GM23248 (cell line): ENCODE measurements at regions not wholly inside any gene's neighbourhood (a gene's known extent, or its start where the extent isn't known, plus 50 kb on each side); places are given as distances from the start of the nearest gene placed in this dataset.

Experiments
- DNase-seq: peaks from one replicate; pipeline ENCODE4 v3.0.0-alpha.2; 2015
- H2AFZ ChIP-seq: fragments of 200-600 bp; sonication (generic); 2 replicates; pipeline ENCODE4 v1.6.1; 2016; ENCODE audit warnings: antibody characterized with exemption
- H3F3A ChIP-seq: fragments of 200-600 bp; sonication (generic); 2 replicates; pipeline ENCODE4 v1.6.1; 2016; ENCODE audit warnings: mild to moderate bottlenecking, antibody characterized with exemption, mixed run types; ENCODE audit not compliant: insufficient read depth
- H3K27ac ChIP-seq: fragments of 200-600 bp; sonication (generic); 2 replicates; pipeline ENCODE4 v1.5.1; 2016; ENCODE audit warnings: mild to moderate bottlenecking
- H3K27me3 ChIP-seq: fragments of 200-600 bp; sonication (generic); replicated peaks from 2 replicates; pipeline ENCODE4 v1.6.1; 2016; ENCODE audit warnings: mild to moderate bottlenecking; ENCODE audit not compliant: insufficient read depth
- H3K36me3 ChIP-seq: fragments of 200-600 bp; sonication (generic); 2 replicates; pipeline ENCODE4 v1.6.1; 2016; ENCODE audit warnings: low read depth, mild to moderate bottlenecking
- H3K4me1 ChIP-seq: fragments of 200-600 bp; sonication (generic); 2 replicates; pipeline ENCODE4 v1.6.1; 2016; ENCODE audit warnings: mild to moderate bottlenecking; ENCODE audit not compliant: insufficient read depth
- H3K4me2 ChIP-seq: fragments of 200-600 bp; sonication (generic); one replicate; pipeline ENCODE4 v1.6.1; 2016; ENCODE audit warnings: mild to moderate bottlenecking; ENCODE audit not compliant: unreplicated experiment
- H3K4me3 ChIP-seq: fragments of 200-600 bp; sonication (generic); 2 replicates; pipeline ENCODE4 v1.5.1; 2016; ENCODE audit warnings: mild to moderate bottlenecking
- H3K79me2 ChIP-seq: fragments of 200-600 bp; sonication (generic); 2 replicates; pipeline ENCODE4 v1.6.1; 2016; ENCODE audit warnings: mild to moderate bottlenecking; ENCODE audit not compliant: insufficient read depth
- H3K9ac ChIP-seq: fragments of 200-600 bp; sonication (generic); 2 replicates; pipeline ENCODE4 v1.6.1; 2016; ENCODE audit warnings: mild to moderate bottlenecking
- H3K9me2 ChIP-seq: fragments of 200-600 bp; sonication (generic); 2 replicates; pipeline ENCODE4 v1.6.1; 2016; ENCODE audit warnings: mixed run types, mild to moderate bottlenecking, moderate library complexity; ENCODE audit not compliant: insufficient read depth
- H3K9me3 ChIP-seq: fragments of 200-600 bp; sonication (generic); one replicate; pipeline ENCODE4 v1.6.1; 2017; ENCODE audit warnings: low read depth
- H4K20me1 ChIP-seq: fragments of 200-600 bp; sonication (generic); 2 replicates; pipeline ENCODE4 v1.6.0; 2016; ENCODE audit not compliant: insufficient read depth
- EZH2 ChIP-seq: fragments of 200-600 bp; sonication (generic); IDR thresholded peaks from 2 replicates; pipeline ENCODE4 v1.6.1; 2018; ENCODE audit warnings: antibody characterized with exemption, mild to moderate bottlenecking; ENCODE audit not compliant: insufficient read depth, poor library complexity, severe bottlenecking
- EZH2phosphoT487 ChIP-seq: fragments of 200-600 bp; sonication (generic); IDR thresholded peaks from 2 replicates; pipeline ENCODE4 v1.6.1; 2018; ENCODE audit warnings: antibody characterized with exemption, moderate library complexity, mild to moderate bottlenecking, low read depth; ENCODE audit not compliant: insufficient read depth
- WGBS, 2 experiments: methylation state at CpG; one replicate each; pipeline ENCODE4 v1.1.6; 2015 to 2017; ENCODE audit warnings: low lambda C conversion rate in 2 of 2, low coverage in 1 of 2; ENCODE audit errors: missing lambda C conversion rate in 2 of 2; 5-methylcytosine and 5-hydroxymethylcytosine counted together
- in situ Hi-C: fragments of 300-500 bp; cut with MboI; formaldehyde crosslinking; loops from 2 replicates; pipeline ENCODE4 v1.15.0; 2020

DNA sequence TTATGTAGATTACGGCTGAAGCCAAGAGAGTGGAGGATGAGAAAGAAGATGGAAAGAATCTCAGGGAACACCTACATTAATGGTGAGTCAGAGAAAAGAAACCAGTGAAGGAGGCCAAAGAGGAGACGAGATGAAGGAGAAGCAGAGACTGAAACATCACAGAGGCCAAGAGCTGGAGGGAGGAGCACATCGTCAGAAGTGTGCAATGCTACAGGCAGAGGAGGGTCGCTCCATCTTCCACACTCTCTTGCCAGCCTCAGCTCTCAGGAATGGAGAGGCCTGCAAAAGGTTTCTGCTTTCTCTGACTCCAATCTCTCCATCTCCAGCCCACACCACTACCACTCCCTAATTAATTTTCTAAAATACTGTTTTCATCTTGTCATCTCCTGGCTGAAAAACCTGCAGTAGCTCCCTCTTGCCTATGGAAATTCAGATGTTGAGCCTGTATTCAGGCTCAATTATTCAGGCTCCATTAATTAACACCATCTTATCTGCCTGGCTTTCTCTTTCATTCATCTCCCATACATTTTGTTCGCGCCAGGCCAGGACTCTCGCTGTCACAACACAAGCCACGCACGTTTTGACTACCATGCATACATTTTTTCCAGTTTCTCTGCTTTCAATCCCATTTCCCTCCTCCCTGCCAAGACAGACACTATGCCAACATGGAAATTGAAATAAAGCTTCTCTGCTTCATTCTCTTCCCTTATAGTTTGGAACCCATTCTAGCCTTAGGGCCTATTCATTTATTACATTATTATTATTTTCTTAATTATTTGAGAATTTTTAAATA lies 165.8 kb downstream of the INHBA start:
- in situ Hi-C loops: no loop called here
- Histone ChIP-seq H2AFZ (no peak overlapping the region), H3K27ac (no peak overlapping the region)

GRCh38 chr7:41536122-41536872 lies 166.6 kb downstream of the INHBA start:
- H3K27ac ChIP-seq: no peak overlapping the region

More for the DNA sequence above, 165.8 kb downstream of the INHBA start:
- Histone ChIP-seq H3F3A (no peaks in the 10 kb centered on the region), H3K9me3 (no peaks in the 10 kb centered on the region), H3K36me3 (no peaks in the 10 kb centered on the region), H3K4me2 (no peak overlapping the region), H3K79me2 (no peaks in the 10 kb centered on the region), H3K4me3 (no peak overlapping the region), H4K20me1 (no peaks in the 10 kb centered on the region), H3K27me3 (no peaks in the 10 kb centered on the region), H3K9me2 (no peaks in the 10 kb centered on the region), H3K4me1 (no peaks in the 10 kb centered on the region), H3K9ac (no peak overlapping the region)
- 83 to 87% methylated on average over 9 of the region's 9 CpGs for WGBS, 2 experiments
- TF ChIP-seq EZH2: no peak
- no peak for TF ChIP-seq EZH2phosphoT487
- peak; percentile 4 for DNase-seq

GRCh38 chr7:41529831-41530230 lies 173.1 kb downstream of the INHBA start:
- Histone ChIP-seq H3K4me1 (no peaks in the 10 kb centered on the region), H3K9ac (no peak overlapping the region), H3F3A (no peaks in the 10 kb centered on the region), H3K9me3 (no peaks in the 10 kb centered on the region), H3K27me3 (no peaks in the 10 kb centered on the region), H3K9me2 (no peaks in the 10 kb centered on the region), H4K20me1 (no peaks in the 10 kb centered on the region), H3K4me2 (no peak overlapping the region), H2AFZ (no peak overlapping the region), H3K36me3 (no peaks in the 10 kb centered on the region), H3K4me3 (no peak overlapping the region), H3K27ac (no peak overlapping the region), H3K79me2 (no peaks in the 10 kb centered on the region)
- 86 to 90% methylated on average over 6 of the region's 6 CpGs for WGBS, 2 experiments
- no peak for DNase-seq
- in situ Hi-C loops: no loop called here
- no peak for TF ChIP-seq EZH2phosphoT487
- TF ChIP-seq EZH2: no peak

More at GRCh38 chr7:41536122-41536872, 166.6 kb downstream of the INHBA start:
- no peak overlapping the region for H3K4me2 ChIP-seq
- TF ChIP-seq EZH2phosphoT487 (no peak), EZH2 (no peak)
- no peaks in the 10 kb centered on the region for H3K79me2 ChIP-seq
- no peaks in the 10 kb centered on the region for H3F3A ChIP-seq
- no peaks in the 10 kb centered on the region for H3K27me3 ChIP-seq
- WGBS, 2 experiments: 78 to 82% methylated on average over 3 of the region's 3 CpGs
- no peaks in the 10 kb centered on the region for H3K36me3 ChIP-seq
- no peak overlapping the region for H3K9ac ChIP-seq
- in situ Hi-C loops: no loop called here
- no peak for DNase-seq
- H3K9me3 ChIP-seq: no peaks in the 10 kb centered on the region
- H3K9me2 ChIP-seq: no peaks in the 10 kb centered on the region
- no peaks in the 10 kb centered on the region for H4K20me1 ChIP-seq
- no peak overlapping the region for H2AFZ ChIP-seq
- no peaks in the 10 kb centered on the region for H3K4me1 ChIP-seq
- H3K4me3 ChIP-seq: no peak overlapping the region

GRCh38 chr7:41524876-41525275 lies 178.0 kb downstream of the INHBA start:
- Histone ChIP-seq H3K9me2 (no peaks in the 10 kb centered on the region), H3K4me1 (no peaks in the 10 kb centered on the region), H3K36me3 (no peaks in the 10 kb centered on the region), H4K20me1 (no peaks in the 10 kb centered on the region), H3K27ac (no peak overlapping the region), H3K9ac (no peak overlapping the region), H3K27me3 (no peaks in the 10 kb centered on the region), H3K9me3 (no peaks in the 10 kb centered on the region), H3F3A (no peaks in the 10 kb centered on the region), H3K79me2 (no peaks in the 10 kb centered on the region), H2AFZ (no peak overlapping the region), H3K4me2 (no peak overlapping the region), H3K4me3 (no peak overlapping the region)
- no peak for TF ChIP-seq EZH2phosphoT487
- no peak for TF ChIP-seq EZH2
- in situ Hi-C loops: no loop called here
- DNase-seq: no peak
- WGBS, 2 experiments: 48 to 55% methylated on average over 4 of the region's 4 CpGs
